WTC11 (cell line): ENCODE measurements at regions not wholly inside any gene's neighbourhood (a gene's known extent, or its start where the extent isn't known, plus 50 kb on each side); places are given as distances from the start of the nearest gene placed in this dataset.

Source experiments
- ATAC-seq: fragments of 200-7000 bp; cut with Tn5 transposase; 2 replicates; pipeline ENCODE4 v1.10.0; 2021; ENCODE audit warnings: mild to moderate bottlenecking, moderate library complexity
- CTCF ChIA-PET: fragments of 300-600 bp; sonication (Branson Sonifier 250); formaldehyde crosslinking; loops from one replicate; lab custom pipeline; 2021; ENCODE audit warnings: antibody characterized with exemption; lab: Charles Lee
- POLR2A ChIA-PET: fragments of 350-600 bp; sonication (Branson Sonifier 250); formaldehyde crosslinking; loops from one replicate; lab custom pipeline; 2021; ENCODE audit warnings: antibody characterized with exemption; lab: Charles Lee
- DNase-seq: peaks from one replicate; pipeline ENCODE4 v3.0.0; 2021; ENCODE audit warnings: low spot score
- H3K27ac Mint-ChIP-seq: 2 replicates; pipeline ENCODE4 v1.8.0; 2021; ENCODE audit warnings: mixed read lengths
- H3K27me3 Mint-ChIP-seq: 2 replicates; pipeline ENCODE4 v1.8.0; 2021; ENCODE audit warnings: low read depth, mild to moderate bottlenecking, moderate library complexity, mixed read lengths
- H3K36me3 Mint-ChIP-seq: 2 replicates; pipeline ENCODE4 v1.8.0; 2021; ENCODE audit warnings: mixed read lengths
- H3K4me1 Mint-ChIP-seq: 2 replicates; pipeline ENCODE4 v1.8.0; 2022; ENCODE audit warnings: mixed read lengths
- H3K4me3 Mint-ChIP-seq: 2 replicates; pipeline ENCODE4 v1.8.0; 2021; ENCODE audit warnings: mild to moderate bottlenecking, moderate library complexity, mixed read lengths
- H3K9me3 Mint-ChIP-seq: 2 replicates; pipeline ENCODE4 v1.8.0; 2021; ENCODE audit warnings: mixed read lengths
- ATF1 ChIP-seq: sonication (generic); formaldehyde crosslinking; IDR thresholded peaks from 2 replicates; pipeline ENCODE4 v1.8.1; 2023; ENCODE audit warnings: mild to moderate bottlenecking, moderate library complexity, missing genetic modification reagents
- CDX4 ChIP-seq: fragments of 250-450 bp; sonication (Bioruptor Pico); IDR thresholded peaks from 2 replicates; pipeline ENCODE4 v1.9.0; 2021; ENCODE audit warnings: moderate library complexity, mild to moderate bottlenecking, inconsistent platforms, borderline replicate concordance
- CREB1 ChIP-seq: sonication (generic); formaldehyde crosslinking; IDR thresholded peaks from 2 replicates; pipeline ENCODE4 v1.8.0; 2023; ENCODE audit warnings: mild to moderate bottlenecking, missing genetic modification reagents
- CTCF ChIP-seq: fragments of 200-600 bp; IDR thresholded peaks from 2 replicates; pipeline ENCODE4 v1.8.0; 2022; ENCODE audit warnings: antibody characterized with exemption
- EMX1 ChIP-seq: fragments of 250-450 bp; sonication (Bioruptor Pico); IDR thresholded peaks from 2 replicates; pipeline ENCODE4 v1.8.0; 2021; ENCODE audit warnings: mild to moderate bottlenecking
- ETV6 ChIP-seq: sonication (generic); formaldehyde crosslinking; IDR thresholded peaks from 2 replicates; pipeline ENCODE4 v1.8.1; 2022; ENCODE audit warnings: mild to moderate bottlenecking, missing genetic modification reagents
- FOXP4 ChIP-seq: sonication (generic); formaldehyde crosslinking; IDR thresholded peaks from 2 replicates; pipeline ENCODE4 v1.8.0; 2022; ENCODE audit warnings: mild to moderate bottlenecking, missing genetic modification reagents
- GABPB1 ChIP-seq: sonication (generic); formaldehyde crosslinking; IDR thresholded peaks from 2 replicates; pipeline ENCODE4 v1.8.1; 2023; ENCODE audit warnings: mild to moderate bottlenecking, missing genetic modification reagents
- IRF1 ChIP-seq: sonication (generic); formaldehyde crosslinking; IDR thresholded peaks from 2 replicates; pipeline ENCODE4 v1.8.0; 2023; ENCODE audit warnings: missing genetic modification reagents
- IRF2 ChIP-seq: sonication (generic); formaldehyde crosslinking; IDR thresholded peaks from 2 replicates; pipeline ENCODE4 v1.8.0; 2022; ENCODE audit warnings: low read depth, missing genetic modification reagents, borderline replicate concordance
- MAX ChIP-seq: sonication (generic); formaldehyde crosslinking; IDR thresholded peaks from 2 replicates; pipeline ENCODE4 v1.8.0; 2022; ENCODE audit warnings: mild to moderate bottlenecking, missing genetic modification reagents
- OVOL2 ChIP-seq: fragments of 250-450 bp; sonication (Bioruptor Pico); IDR thresholded peaks from 2 replicates; pipeline ENCODE4 v1.9.0; 2021; ENCODE audit warnings: mild to moderate bottlenecking, borderline replicate concordance
- SMAD3 ChIP-seq: sonication (generic); formaldehyde crosslinking; IDR thresholded peaks from 2 replicates; pipeline ENCODE4 v1.8.0; 2022; ENCODE audit warnings: missing genetic modification reagents, mild to moderate bottlenecking, borderline replicate concordance
- SOX15 ChIP-seq: fragments of 250-450 bp; sonication (Bioruptor Pico); IDR thresholded peaks from 2 replicates; pipeline ENCODE4 v1.9.0; 2021; ENCODE audit warnings: mild to moderate bottlenecking
- ZNF121 ChIP-seq: sonication (generic); formaldehyde crosslinking; IDR thresholded peaks from 2 replicates; pipeline ENCODE4 v1.8.0; 2023; ENCODE audit warnings: missing genetic modification reagents
- ZNF423 ChIP-seq: fragments of 250-450 bp; sonication (Bioruptor Pico); IDR thresholded peaks from 2 replicates; pipeline ENCODE4 v2.1.2; 2022; ENCODE audit warnings: mild to moderate bottlenecking, moderate library complexity
- ZNF532 ChIP-seq: fragments of 250-450 bp; sonication (Bioruptor Pico); IDR thresholded peaks from 2 replicates; pipeline ENCODE4 v1.9.0; 2021; ENCODE audit warnings: mild to moderate bottlenecking, borderline replicate concordance

GRCh38 chr6:164107297-164107995, 692.9 kb downstream of the QKI start:
- no peak overlapping the region for H3K4me3 Mint-ChIP-seq
- TF ChIP-seq MAX (CRISPR knock-in tag) (peak; percentile 53; the same call in 1 of the 2 replicates), GABPB1 (CRISPR knock-in tag) (peak; percentile 96), CDX4 (CRISPR knock-in tag) (no peak)
- no peak for ATAC-seq
- ChIA-PET POLR2A (no interaction called here), CTCF (interaction anchor here (1.4 kb wide), 1 partner anchor 553 kb away, joined by 3 read pairs; no protein-coding TSS in a partner anchor)
- DNase-seq: no peak
- no peak overlapping the region for H3K27ac Mint-ChIP-seq
- H3K36me3 Mint-ChIP-seq: no peaks in the 10 kb centered on the region
- H3K27me3 Mint-ChIP-seq: no peaks in the 10 kb centered on the region
- peaks cover 8% of the 10 kb centered on the region for H3K9me3 Mint-ChIP-seq
- H3K4me1 Mint-ChIP-seq: peaks cover 16% of the 10 kb centered on the region

GRCh38 chr6:164106345-164106769, 691.8 kb downstream of the QKI start:
- ChIA-PET POLR2A (no interaction called here), CTCF (interaction anchor here (0.6 to 1.0 kb wide), 3 partner anchors 10 to 943 kb away, joined by 3 read pairs; no protein-coding TSS in a partner anchor)
- DNase-seq (peak; percentile 73), ATAC-seq (peak; percentile 82)
- Mint-ChIP-seq H3K36me3 (no peaks in the 10 kb centered on the region), H3K4me3 (no peak overlapping the region), H3K27me3 (no peaks in the 10 kb centered on the region), H3K4me1 (peaks cover 24% of the 10 kb centered on the region), H3K27ac (no peak overlapping the region), H3K9me3 (peaks cover 11% of the 10 kb centered on the region; the same call in 1 of the 2 replicates)
- TF ChIP-seq ETV6 (CRISPR knock-in tag) (0 out of 2 replicates have a peak, but pooled peaks have one; percentile 23), FOXP4 (CRISPR knock-in tag) (no peak), SMAD3 (CRISPR knock-in tag) (no peak), CTCF (peak; percentile 50; the same call in 1 of the 2 replicates), IRF1 (no peak)

GRCh38 chr6:164105705-164106104, 691.2 kb downstream of the QKI start:
- Mint-ChIP-seq H3K36me3 (no peaks in the 10 kb centered on the region), H3K4me3 (no peak overlapping the region), H3K27me3 (no peaks in the 10 kb centered on the region), H3K27ac (no peak overlapping the region), H3K9me3 (peaks cover 11% of the 10 kb centered on the region; the same call in 1 of the 2 replicates), H3K4me1 (peaks cover 24% of the 10 kb centered on the region)
- no peak for DNase-seq
- POLR2A ChIA-PET: no interaction called here
- CTCF ChIA-PET: interaction anchor here (0.6 to 1.0 kb wide), 3 partner anchors 9 to 944 kb away, joined by 3 read pairs; no protein-coding TSS in a partner anchor
- ATAC-seq: no peak
- TF ChIP-seq ATF1 (CRISPR knock-in tag): no peak
- no peak for TF ChIP-seq SOX15
- TF ChIP-seq ZNF121 (CRISPR knock-in tag): no peak
- TF ChIP-seq ZNF423 (CRISPR knock-in tag): no peak
- no peak for TF ChIP-seq CDX4 (CRISPR knock-in tag)
- TF ChIP-seq IRF1: no peak
- TF ChIP-seq ZNF532: no peak
- no peak for TF ChIP-seq SMAD3 (CRISPR knock-in tag)
- TF ChIP-seq EMX1 (CRISPR knock-in tag): no peak
- no peak for TF ChIP-seq CREB1 (CRISPR knock-in tag)
- TF ChIP-seq IRF2: no peak
- no peak for TF ChIP-seq OVOL2 (CRISPR knock-in tag)
- no peak for TF ChIP-seq ETV6 (CRISPR knock-in tag)
